ENCODE measurements at regions not wholly inside any gene's neighbourhood (a gene's known extent, or its start where the extent isn't known, plus 50 kb on each side); places are given as distances from the start of the nearest gene placed in this dataset.

DNA sequence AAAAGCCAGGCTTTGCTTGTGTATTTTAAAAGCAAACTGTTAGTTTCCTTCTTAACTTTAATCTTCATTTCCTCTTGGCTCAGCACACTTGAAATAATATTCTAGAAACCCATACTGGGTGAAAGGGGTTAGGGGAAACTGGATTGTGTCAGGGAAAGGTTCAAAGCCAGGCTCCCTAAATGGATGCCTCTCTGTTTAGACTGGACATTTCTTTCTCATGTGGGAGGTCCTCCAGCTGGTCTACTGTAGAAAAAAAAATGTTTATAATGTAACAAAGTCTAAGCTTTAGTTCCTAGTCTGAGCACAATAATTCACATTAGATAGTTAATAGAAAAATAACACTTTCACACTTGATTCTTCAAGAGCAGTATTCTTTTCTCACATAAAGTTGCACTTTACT lies 89.0 kb upstream of the AKIRIN2 start:
- DNase-seq (ENCODE audit: low spot score) (no peak), ATAC-seq (no peak), FAIRE-seq (no peak)
- Histone ChIP-seq H3K4me3 (replicated peaks in 1 of 3; ENCODE audit: insufficient read depth in 1 of 3, low read depth in 2 of 3, low read length in 3 of 3) (no peak overlapping the region), H3K4me1 (ENCODE audit: insufficient read depth, low read length) (peaks cover 80% of the 10 kb centered on the region), H2AFZ (ENCODE audit: low read length) (no peak overlapping the region), H3K36me3 (replicated peaks in 1 of 2; ENCODE audit: control insufficient read depth in 1 of 2, insufficient read depth in 2 of 2, low read length in 2 of 2) (no peaks in the 10 kb centered on the region), H3K79me2 (ENCODE audit: insufficient read depth, low read length) (no peaks in the 10 kb centered on the region), H3K9me3 (ENCODE audit: low read length) (no peaks in the 10 kb centered on the region), H3K9ac (ENCODE audit: insufficient read depth, low read depth, low read length) (peak overlapping the region; percentile 4; the same call in 1 of the 2 replicates), H4K20me1 (ENCODE audit: insufficient read depth, low read length) (no peaks in the 10 kb centered on the region), H3K27me3 (ENCODE audit: control insufficient read depth in 1 of 2, insufficient read depth in 2 of 2, low read length in 2 of 2) (no peaks in the 10 kb centered on the region), H3K27ac (ENCODE audit: extremely low read length, insufficient read depth, low read length) (peak overlapping the region; percentile 46), H3K4me2 (ENCODE audit: low read depth, low read length) (peak overlapping the region; percentile 43; the same call in 1 of the 2 replicates)
- TF ChIP-seq SAFB2 (CRISPR knock-in tag; IDR thresholded peaks at IDR 0.05; ENCODE audit: borderline replicate concordance, low read depth) (no peak), ASH2L (IDR thresholded peaks at IDR 0.05; ENCODE audit: insufficient read length, low read depth, low read length) (peak; percentile 8)
- CTCF ChIA-PET (ENCODE audit: low intra/inter-chr PET ratio, low total read pairs), result no interaction called here
- POLR2A ChIA-PET, result no interaction called here
- BruUV-seq (replicated peaks), result no TSS peak
- in situ Hi-C loops (cut with HindIII; ENCODE audit: extremely low pct_ligation_motif_present, low pct_unique_long_range_greater_than_20kb) (no loop called here), intact Hi-C loops (cut with micrococcal nuclease; ENCODE audit: unreplicated experiment) (no loop called here)

DNA sequence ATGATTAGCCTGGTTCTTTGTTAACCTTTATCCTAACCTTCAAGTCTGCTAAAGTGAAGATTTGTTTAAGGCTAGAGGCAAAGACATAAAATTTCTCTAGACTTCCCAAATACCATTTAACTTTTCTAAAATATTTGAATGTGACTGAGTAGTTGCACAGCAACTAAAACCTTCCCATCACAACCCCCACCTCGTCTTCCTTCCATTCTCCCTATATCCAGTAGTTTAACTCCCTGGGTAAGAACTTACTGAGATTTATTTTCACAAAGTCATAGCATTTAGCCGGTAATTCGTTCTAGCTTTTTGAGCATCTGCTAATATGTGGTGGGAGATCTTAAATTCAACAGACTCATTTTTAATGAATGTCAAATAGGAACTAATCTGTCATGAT lies 87.9 kb upstream of the AKIRIN2 start:
- H3K4me3 ChIP-seq (replicated peaks in 1 of 3; ENCODE audit: insufficient read depth in 1 of 3, low read depth in 2 of 3, low read length in 3 of 3), result peak overlapping the region in 1 of 3 experiments; percentile 42; a peak in 1 of 6 replicates
- POLR2A ChIA-PET, result interaction anchor here (0.9 to 2.8 kb wide), 7 partner anchors 9 to 201 kb away, joined by 3 to 25 read pairs (median 7); partner anchors contain the start of gene AKIRIN2
- H3K27ac ChIP-seq (ENCODE audit: extremely low read length, insufficient read depth, low read length), result peak overlapping the region; percentile 68
- H3K4me1 ChIP-seq (ENCODE audit: insufficient read depth, low read length), result peaks cover 80% of the 10 kb centered on the region
- H4K20me1 ChIP-seq (ENCODE audit: insufficient read depth, low read length), result no peaks in the 10 kb centered on the region
- H3K27me3 ChIP-seq (ENCODE audit: control insufficient read depth in 1 of 2, insufficient read depth in 2 of 2, low read length in 2 of 2), result no peaks in the 10 kb centered on the region
- TF ChIP-seq NFIC (IDR thresholded peaks at IDR 0.05; ENCODE audit: low read length) (0 out of 2 replicates have a peak, but pooled peaks have one; percentile 24), RFXANK (CRISPR knock-in tag; IDR thresholded peaks at IDR 0.05) (no peak), ZNF7 (CRISPR knock-in tag; IDR thresholded peaks at IDR 0.05) (no peak), ZNF230 (CRISPR knock-in tag; IDR thresholded peaks at IDR 0.05) (no peak), JUN (CRISPR knock-in tag; IDR thresholded peaks at IDR 0.05) (0 out of 2 replicates have a peak, but pooled peaks have one; percentile 10), MIER2 (CRISPR knock-in tag; IDR thresholded peaks at IDR 0.05) (0 out of 2 replicates have a peak, but pooled peaks have one; percentile 0), ZNF761 (CRISPR knock-in tag; conservative IDR thresholded peaks at IDR 0.05) (no peak), ZBTB38 (CRISPR knock-in tag; IDR thresholded peaks at IDR 0.05) (no peak)
- no TSS peak for BruUV-seq (replicated peaks)
- ATAC-seq, result no peak
- H2AFZ ChIP-seq (ENCODE audit: low read length), result no peak overlapping the region
- CTCF ChIA-PET (ENCODE audit: low intra/inter-chr PET ratio, low total read pairs), result no interaction called here
- DNase-seq (ENCODE audit: low spot score), result no peak
- in situ Hi-C loops (cut with HindIII; ENCODE audit: extremely low pct_ligation_motif_present, low pct_unique_long_range_greater_than_20kb) (no loop called here), intact Hi-C loops (cut with micrococcal nuclease; ENCODE audit: unreplicated experiment) (no loop called here)
- H3K9ac ChIP-seq (ENCODE audit: insufficient read depth, low read depth, low read length), result no peak overlapping the region
- FAIRE-seq, result no peak
- 34% methylated on average over 3 of the region's 3 CpGs for WGBS (ENCODE audit: low lambda C conversion rate)
- H3K9me3 ChIP-seq (ENCODE audit: low read length), result no peaks in the 10 kb centered on the region
- H3K4me2 ChIP-seq (ENCODE audit: low read depth, low read length), result peak overlapping the region; percentile 74
- H3K79me2 ChIP-seq (ENCODE audit: insufficient read depth, low read length), result no peaks in the 10 kb centered on the region
- no peaks in the 10 kb centered on the region for H3K36me3 ChIP-seq (replicated peaks in 1 of 2; ENCODE audit: control insufficient read depth in 1 of 2, insufficient read depth in 2 of 2, low read length in 2 of 2)
